ENCODE measurements at regions not wholly inside any gene's neighbourhood (a gene's known extent, or its start where the extent isn't known, plus 50 kb on each side); places are given as distances from the start of the nearest gene placed in this dataset.
"Not testable (repeated sequence)": the region's sequence is repeated elsewhere in the genome, so short reads cannot be mapped to it uniquely, and the experiment has no call there.

DNA sequence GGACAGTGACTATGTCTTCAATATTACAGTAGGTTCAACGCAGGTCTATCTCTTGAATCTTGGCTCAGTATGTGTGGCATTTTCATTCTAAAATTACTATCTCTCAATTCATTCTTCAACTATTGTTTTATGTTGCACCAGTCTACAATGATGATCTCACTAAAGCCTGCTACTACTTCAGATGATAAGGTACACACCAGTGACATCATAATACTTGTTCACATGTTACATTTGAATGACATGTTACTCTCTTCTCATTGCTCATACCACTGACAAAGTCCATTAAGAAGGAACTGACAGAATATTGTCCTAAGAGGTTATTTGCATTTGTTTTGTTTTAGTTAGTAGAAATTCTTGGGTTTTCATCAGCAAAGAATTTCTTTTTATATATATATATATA, 165.2 kb upstream of the ST8SIA4 start:
- no peak for DNase-seq (ENCODE audit: low spot score in 2 of 2)
- Histone ChIP-seq H3K36me3 (no peaks in the 10 kb centered on the region), H3K27ac (no peak overlapping the region), H3K4me1 (no peaks in the 10 kb centered on the region), H3K9me3 (peaks cover 1% of the 10 kb centered on the region), H3K4me3 (no peak overlapping the region), H3K27me3 (no peaks in the 10 kb centered on the region)
- TF ChIP-seq EP300 (IDR thresholded peaks at IDR 0.05) (no peak), POLR2AphosphoS5 (IDR thresholded peaks at IDR 0.05) (no peak), POLR2A (IDR thresholded peaks at IDR 0.05) (no peak)
- TF ChIP-seq, protein P1, sequence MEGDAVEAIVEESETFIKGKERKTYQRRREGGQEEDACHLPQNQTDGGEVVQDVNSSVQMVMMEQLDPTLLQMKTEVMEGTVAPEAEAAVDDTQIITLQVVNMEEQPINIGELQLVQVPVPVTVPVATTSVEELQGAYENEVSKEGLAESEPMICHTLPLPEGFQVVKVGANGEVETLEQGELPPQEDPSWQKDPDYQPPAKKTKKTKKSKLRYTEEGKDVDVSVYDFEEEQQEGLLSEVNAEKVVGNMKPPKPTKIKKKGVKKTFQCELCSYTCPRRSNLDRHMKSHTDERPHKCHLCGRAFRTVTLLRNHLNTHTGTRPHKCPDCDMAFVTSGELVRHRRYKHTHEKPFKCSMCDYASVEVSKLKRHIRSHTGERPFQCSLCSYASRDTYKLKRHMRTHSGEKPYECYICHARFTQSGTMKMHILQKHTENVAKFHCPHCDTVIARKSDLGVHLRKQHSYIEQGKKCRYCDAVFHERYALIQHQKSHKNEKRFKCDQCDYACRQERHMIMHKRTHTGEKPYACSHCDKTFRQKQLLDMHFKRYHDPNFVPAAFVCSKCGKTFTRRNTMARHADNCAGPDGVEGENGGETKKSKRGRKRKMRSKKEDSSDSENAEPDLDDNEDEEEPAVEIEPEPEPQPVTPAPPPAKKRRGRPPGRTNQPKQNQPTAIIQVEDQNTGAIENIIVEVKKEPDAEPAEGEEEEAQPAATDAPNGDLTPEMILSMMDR (IDR thresholded peaks at IDR 0.05), result no peak
- WGBS, result 87% methylated on average over 1 of the region's 1 CpG

DNA sequence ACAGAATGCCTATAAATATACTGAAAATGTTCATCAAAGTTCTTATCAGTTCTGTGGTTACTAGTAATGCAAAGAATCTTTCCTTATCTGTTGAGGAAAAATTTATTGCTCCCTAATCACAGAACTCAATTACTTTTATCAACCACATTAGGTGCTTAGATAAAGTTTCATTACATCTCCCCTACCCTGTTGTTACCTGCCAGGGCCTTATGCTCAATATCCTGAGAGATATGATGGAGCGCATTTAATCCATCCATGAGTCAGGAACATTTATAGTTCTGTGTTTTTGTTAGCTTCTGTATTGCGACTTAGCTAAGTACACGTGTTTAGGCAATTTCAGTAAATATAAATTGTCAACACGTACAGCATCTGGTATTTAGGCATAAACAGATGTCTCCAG, 164.3 kb upstream of the ST8SIA4 start:
- H3K36me3 ChIP-seq, result no peaks in the 10 kb centered on the region
- WGBS, result 31% methylated on average over 4 of the region's 4 CpGs
- H3K27me3 ChIP-seq, result no peaks in the 10 kb centered on the region
- H3K4me3 ChIP-seq, result no peak overlapping the region
- H3K27ac ChIP-seq, result no peak overlapping the region
- DNase-seq (ENCODE audit: low spot score in 2 of 2), result no peak
- no peaks in the 10 kb centered on the region for H3K4me1 ChIP-seq
- TF ChIP-seq POLR2AphosphoS5 (IDR thresholded peaks at IDR 0.05) (no peak), POLR2A (IDR thresholded peaks at IDR 0.05) (no peak), EP300 (IDR thresholded peaks at IDR 0.05) (no peak)
- TF ChIP-seq, protein P1 (IDR thresholded peaks at IDR 0.05), result no peak
- H3K9me3 ChIP-seq, result peaks cover 9% of the 10 kb centered on the region

DNA sequence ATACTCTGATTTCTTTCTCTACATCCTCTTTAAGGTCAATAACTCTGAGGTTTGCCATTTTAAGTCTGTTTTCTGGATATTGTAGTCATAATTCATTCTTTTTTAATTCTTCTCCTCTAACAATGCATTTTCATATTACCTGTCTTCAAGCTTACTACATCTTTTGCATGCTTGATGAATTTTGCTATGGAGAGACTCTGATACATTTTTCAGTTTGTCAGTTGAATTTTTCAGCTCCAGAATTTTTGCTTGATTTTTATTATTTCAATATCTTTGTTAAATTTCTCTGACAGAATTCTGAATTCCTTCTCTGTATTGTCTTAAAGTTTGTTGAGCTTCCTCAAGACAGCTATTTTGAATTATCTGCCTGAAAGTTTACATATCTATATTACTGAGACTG, 159.8 kb upstream of the ST8SIA4 start:
- H3K9me3 ChIP-seq, result peaks cover 9% of the 10 kb centered on the region
- DNase-seq (ENCODE audit: low spot score in 2 of 2), result no peak
- TF ChIP-seq, protein P1 (IDR thresholded peaks at IDR 0.05), result no peak
- no peak for TF ChIP-seq POLR2AphosphoS5 (IDR thresholded peaks at IDR 0.05)
- no peak for TF ChIP-seq POLR2A (IDR thresholded peaks at IDR 0.05)
- no peak for TF ChIP-seq EP300 (IDR thresholded peaks at IDR 0.05)
- H3K27ac ChIP-seq, result no peak overlapping the region
- H3K4me1 ChIP-seq, result no peaks in the 10 kb centered on the region
- no peaks in the 10 kb centered on the region for H3K36me3 ChIP-seq
- H3K4me3 ChIP-seq, result no peak overlapping the region
- H3K27me3 ChIP-seq, result no peaks in the 10 kb centered on the region

DNA sequence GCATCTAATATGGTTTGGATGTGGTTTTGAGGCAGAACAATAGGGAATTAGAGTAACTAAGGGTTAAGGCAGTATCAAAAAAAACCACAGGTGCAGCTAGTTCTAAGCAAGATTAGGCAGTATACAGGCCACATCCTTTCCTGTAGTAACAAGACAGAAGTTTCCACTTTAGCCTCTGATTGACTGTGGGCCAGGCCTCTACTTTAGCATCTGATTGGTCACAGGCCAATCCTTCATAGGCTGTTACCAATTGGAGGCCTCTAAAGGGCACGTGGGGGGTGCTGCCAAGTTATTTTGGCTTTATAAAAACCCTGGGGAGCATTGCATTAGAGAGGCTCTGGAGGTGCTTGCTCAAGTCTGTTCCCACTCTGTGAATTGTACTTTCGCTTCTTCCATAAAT, 144.1 kb upstream of the ST8SIA4 start:
- 51% methylated on average over 2 of the region's 2 CpGs for WGBS
- Histone ChIP-seq H3K4me1 (no peaks in the 10 kb centered on the region), H3K4me3 (no peak overlapping the region), H3K36me3 (no peaks in the 10 kb centered on the region), H3K27ac (no peak overlapping the region), H3K9me3 (no peaks in the 10 kb centered on the region), H3K27me3 (no peaks in the 10 kb centered on the region)
- DNase-seq (ENCODE audit: low spot score in 2 of 2), result no peak
- TF ChIP-seq POLR2AphosphoS5 (IDR thresholded peaks at IDR 0.05), result no peak
- TF ChIP-seq, protein P1 (IDR thresholded peaks at IDR 0.05), result no peak
- no peak for TF ChIP-seq EP300 (IDR thresholded peaks at IDR 0.05)
- TF ChIP-seq POLR2A (IDR thresholded peaks at IDR 0.05), result no peak

DNA sequence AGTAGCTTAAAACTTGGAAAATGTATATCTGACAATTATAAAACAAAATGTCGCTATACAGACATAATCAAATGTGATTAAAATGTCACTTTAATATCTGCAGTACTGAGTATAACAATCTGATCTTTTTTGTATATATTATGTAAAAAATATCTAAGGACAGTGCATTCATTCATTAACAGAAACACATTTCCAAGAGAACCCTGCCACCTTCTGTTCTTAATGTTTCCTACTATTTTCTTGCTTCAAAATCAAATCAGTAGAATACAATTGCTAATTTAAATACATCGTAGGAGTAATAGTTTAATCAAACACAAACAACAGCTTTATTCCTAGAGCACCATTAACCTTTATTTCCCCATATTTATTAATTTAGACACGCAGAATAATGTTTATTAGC, 142.6 kb upstream of the ST8SIA4 start:
- Histone ChIP-seq H3K4me3 (no peak overlapping the region), H3K27me3 (no peaks in the 10 kb centered on the region), H3K36me3 (no peaks in the 10 kb centered on the region), H3K9me3 (no peaks in the 10 kb centered on the region), H3K27ac (no peak overlapping the region), H3K4me1 (no peaks in the 10 kb centered on the region)
- WGBS, result 73% methylated on average over 3 of the region's 3 CpGs
- no peak for DNase-seq (ENCODE audit: low spot score in 2 of 2)
- TF ChIP-seq, protein P1 (IDR thresholded peaks at IDR 0.05), result no peak
- TF ChIP-seq EP300 (IDR thresholded peaks at IDR 0.05) (no peak), POLR2AphosphoS5 (IDR thresholded peaks at IDR 0.05) (no peak), POLR2A (IDR thresholded peaks at IDR 0.05) (no peak)

DNA sequence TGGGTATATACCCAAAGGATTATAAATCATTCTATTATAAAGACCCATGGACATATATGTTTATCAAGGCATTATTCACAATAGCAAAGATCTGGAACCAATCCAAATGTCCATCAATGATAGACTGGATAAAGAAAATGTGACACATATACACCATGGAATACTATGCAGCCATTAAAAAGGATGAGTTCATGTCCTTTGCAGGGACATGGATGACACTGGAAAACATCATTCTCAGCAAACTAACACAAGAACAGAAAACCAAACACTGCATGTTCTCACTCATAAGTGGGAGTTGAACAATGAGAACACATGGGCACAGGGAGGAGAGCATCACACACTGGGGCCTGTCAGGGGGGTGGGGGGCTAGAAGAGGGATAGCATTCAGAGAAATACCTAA, 136.9 kb upstream of the ST8SIA4 start:
- not testable (repeated sequence) for H3K36me3 ChIP-seq; H3K27me3 ChIP-seq; H3K4me3 ChIP-seq; DNase-seq (ENCODE audit: low spot score in 2 of 2); H3K4me1 ChIP-seq; H3K9me3 ChIP-seq; H3K27ac ChIP-seq

Measured in suprapubic skin (tissue), 4 donors.